PC-9 (cell line): ENCODE measurements at regions not wholly inside any gene's neighbourhood (a gene's known extent, or its start where the extent isn't known, plus 50 kb on each side); places are given as distances from the start of the nearest gene placed in this dataset.
"Not testable (repeated sequence)": the region's sequence is repeated elsewhere in the genome, so short reads cannot be mapped to it uniquely, and the experiment has no call there.

ENCODE experiments used
- BruUV-seq: library from RNA; stranded (reverse); fragments of 400-500 nt; replicated peaks from 2 replicates; lab custom pipeline; 2021; lab: Mats Ljungman, UMichigan
- CTCF ChIA-PET: fragments of 300-600 bp; sonication (Branson Sonifier 250); formaldehyde crosslinking; loops from one replicate; lab custom pipeline; 2022; ENCODE audit warnings: antibody characterized with exemption; lab: Charles Lee
- POLR2A ChIA-PET: fragments of 300-600 bp; sonication (Branson Sonifier 250); formaldehyde crosslinking; loops from one replicate; lab custom pipeline; 2022; ENCODE audit warnings: antibody characterized with exemption; ENCODE audit not compliant: unreplicated experiment; lab: Charles Lee
- DNase-seq, 2 experiments: peaks; one replicate each; pipeline versions ENCODE4 v3.0.0 to v3.0.0-alpha.2; 2015 to 2022; ENCODE audit warnings: mixed read lengths in 1 of 2
- H2AFZ ChIP-seq: fragments of 200-600 bp; sonication (generic); 2 replicates; pipeline ENCODE4 v1.8.1; 2017; ENCODE audit warnings: antibody characterized with exemption
- H3F3A ChIP-seq: fragments of 200-600 bp; sonication (generic); 2 replicates; pipeline ENCODE4 v1.8.1; 2017; ENCODE audit warnings: antibody characterized with exemption, mild to moderate bottlenecking, low read depth; ENCODE audit not compliant: insufficient read depth
- H3K27ac ChIP-seq: fragments of 200-600 bp; sonication (generic); 2 replicates; pipeline ENCODE4 v1.6.1; 2016; ENCODE audit warnings: mixed run types
- H3K27me3 ChIP-seq: fragments of 200-600 bp; sonication (generic); 2 replicates; pipeline ENCODE4 v1.6.1; 2016; ENCODE audit warnings: low read depth, mixed run types; ENCODE audit not compliant: insufficient read depth
- H3K36me3 ChIP-seq: fragments of 200-600 bp; sonication (generic); 2 replicates; pipeline ENCODE4 v1.6.1; 2016; ENCODE audit warnings: low read depth, mixed run types
- H3K4me1 ChIP-seq: fragments of 200-600 bp; sonication (generic); replicated peaks from 2 replicates; pipeline ENCODE4 v1.6.1; 2016; ENCODE audit warnings: mixed run types; ENCODE audit not compliant: insufficient read depth
- H3K4me2 ChIP-seq: fragments of 200-600 bp; sonication (generic); 2 replicates; pipeline ENCODE4 v1.6.1; 2017; ENCODE audit warnings: mixed run types
- H3K4me3 ChIP-seq: fragments of 200-600 bp; sonication (generic); 2 replicates; pipeline ENCODE4 v1.6.1; 2016; ENCODE audit warnings: mixed run types
- H3K79me2 ChIP-seq: fragments of 200-600 bp; sonication (generic); 2 replicates; pipeline ENCODE4 v1.6.1; 2017; ENCODE audit warnings: low read depth, mixed run types
- H3K9me2 ChIP-seq: fragments of 200-600 bp; sonication (generic); 2 replicates; pipeline ENCODE4 v1.8.1; 2017; ENCODE audit warnings: mild to moderate bottlenecking; ENCODE audit not compliant: insufficient read depth
- H3K9me3 ChIP-seq: fragments of 200-600 bp; sonication (generic); 2 replicates; pipeline ENCODE4 v1.8.1; 2016; ENCODE audit warnings: low read depth; ENCODE audit not compliant: insufficient read depth
- H4K20me1 ChIP-seq: fragments of 200-600 bp; sonication (generic); 2 replicates; pipeline ENCODE4 v1.8.1; 2017; ENCODE audit not compliant: insufficient read depth
- CTCF ChIP-seq: fragments of 200-600 bp; sonication (generic); conservative IDR thresholded peaks from 2 replicates; pipeline ENCODE4 v1.6.1; 2017; ENCODE audit warnings: mixed run types, antibody characterized with exemption, mild to moderate bottlenecking, moderate library complexity
- EZH2 ChIP-seq: fragments of 200-600 bp; sonication (generic); IDR thresholded peaks from 2 replicates; pipeline ENCODE4 v1.8.0; 2017; ENCODE audit warnings: antibody characterized with exemption, low read depth
- intact Hi-C: fragments of 100-400 bp; cut with micrococcal nuclease; formaldehyde crosslinking; loops from one replicate; pipeline ENCODE4 v1.10.0; 2022; ENCODE audit not compliant: unreplicated experiment

DNA sequence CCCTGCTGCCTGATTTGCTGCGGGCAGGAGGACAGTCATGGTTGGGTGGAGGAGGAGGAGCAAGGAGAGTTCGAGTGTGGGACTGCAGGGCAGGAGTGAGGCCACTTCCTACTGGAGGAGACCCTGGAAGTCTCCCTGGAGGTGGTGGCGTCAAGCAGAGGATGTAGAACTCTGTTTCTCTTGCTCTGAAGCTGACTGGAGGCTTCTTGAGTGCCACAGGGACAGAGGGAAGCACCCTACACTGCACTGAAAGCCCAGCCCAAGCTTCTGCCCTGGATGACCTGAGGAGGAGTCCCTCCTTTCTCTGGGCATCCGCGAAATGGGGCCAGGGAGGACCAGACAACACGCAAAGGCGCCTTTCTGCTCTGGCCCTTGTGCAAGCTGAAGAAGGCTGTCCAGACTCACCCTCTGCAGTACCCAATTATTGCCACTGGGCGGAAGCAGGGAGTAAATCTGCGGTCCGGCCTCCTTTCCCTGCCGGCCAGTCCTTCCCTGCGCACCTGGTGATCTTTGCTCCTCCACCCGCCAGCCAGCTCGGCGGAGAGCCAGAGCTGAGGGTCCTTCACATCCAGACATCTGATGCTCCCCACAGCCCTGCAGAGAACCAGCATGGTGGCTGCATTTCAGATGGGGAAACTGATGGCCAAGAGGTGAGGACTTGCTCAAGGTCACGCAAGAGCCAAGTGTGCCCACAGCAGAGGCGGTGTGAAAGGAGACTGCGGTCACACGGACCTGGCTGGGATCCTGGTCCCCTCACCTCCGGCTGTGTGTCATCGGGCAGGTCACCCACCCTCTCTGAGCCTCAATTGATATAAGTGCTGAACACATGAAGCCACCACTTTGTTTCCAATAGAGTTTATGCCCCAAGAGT is 207.1 kb downstream of the TBC1D2B start:
- Histone ChIP-seq H4K20me1 (no peaks in the 10 kb centered on the region), H3K9me3 (no peaks in the 10 kb centered on the region), H3K4me1 (peaks cover 2% of the 10 kb centered on the region; the same call in 1 of the 2 replicates), H3K79me2 (no peaks in the 10 kb centered on the region), H3K27ac (no peak overlapping the region), H3K4me2 (no peak overlapping the region), H3K36me3 (no peaks in the 10 kb centered on the region), H3K4me3 (no peak overlapping the region), H3K27me3 (peaks cover 7% of the 10 kb centered on the region; the same call in 1 of the 2 replicates), H3F3A (0 out of 2 replicates have a peak, but pooled peaks cover 3% of the 10 kb centered on the region), H2AFZ (no peak overlapping the region), H3K9me2 (no peaks in the 10 kb centered on the region)
- POLR2A ChIA-PET = no interaction called here
- intact Hi-C loops = no loop called here
- peak; percentile 45 to 79 for DNase-seq
- BruUV-seq = no TSS peak
- CTCF ChIA-PET = no interaction called here
- peak; percentile 81 for TF ChIP-seq CTCF
- no peak for TF ChIP-seq EZH2

DNA sequence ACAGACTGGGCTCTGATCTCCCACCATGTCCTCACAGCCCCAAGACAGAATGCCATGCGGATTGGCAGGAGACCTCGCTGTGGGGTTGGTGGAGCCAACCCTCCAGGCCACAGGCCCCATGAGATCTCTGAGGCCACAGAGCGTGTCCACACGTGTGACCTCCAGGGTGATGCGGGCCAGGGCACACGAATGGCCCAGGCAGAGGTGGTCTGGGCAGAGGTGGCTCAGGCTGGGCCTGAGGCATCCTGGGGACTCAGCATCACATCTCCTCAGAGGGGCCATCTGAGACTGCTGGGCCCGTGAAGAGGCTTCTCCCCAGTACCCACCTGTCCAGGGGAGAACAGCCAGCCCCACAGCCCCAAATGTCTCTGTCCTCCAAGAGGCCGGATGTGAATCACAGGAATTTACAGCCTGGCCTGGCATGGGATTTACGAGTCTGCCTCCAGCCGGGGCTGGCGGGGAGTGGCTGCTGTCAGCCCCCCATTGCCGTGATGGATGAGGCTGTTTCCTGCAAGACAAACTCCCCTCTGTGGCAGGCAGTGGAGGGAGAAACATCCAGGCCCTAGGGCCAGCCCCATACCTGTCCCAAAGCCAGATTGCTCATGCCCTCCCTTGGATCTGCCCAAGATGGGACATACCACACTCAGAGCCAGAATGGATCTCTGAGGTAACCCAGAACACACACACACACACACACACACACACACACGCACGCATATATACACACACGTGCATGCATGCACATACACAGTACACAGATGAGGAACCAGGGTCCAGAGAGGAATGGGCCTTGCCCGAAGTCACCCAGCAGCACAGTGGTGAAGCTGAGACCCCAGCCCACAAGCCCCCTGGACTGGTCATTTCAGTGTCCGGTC is 208.3 kb downstream of the TBC1D2B start:
- no peaks in the 10 kb centered on the region for H3K36me3 ChIP-seq
- H3K27ac ChIP-seq = no peak overlapping the region
- H3F3A ChIP-seq = no peaks in the 10 kb centered on the region
- CTCF ChIA-PET = no interaction called here
- H3K4me1 ChIP-seq = no peaks in the 10 kb centered on the region
- DNase-seq = no peak
- intact Hi-C loops = no loop called here
- no peaks in the 10 kb centered on the region for H3K9me2 ChIP-seq
- no peaks in the 10 kb centered on the region for H3K79me2 ChIP-seq
- TF ChIP-seq EZH2 = no peak
- no peak for TF ChIP-seq CTCF
- no peaks in the 10 kb centered on the region for H4K20me1 ChIP-seq
- POLR2A ChIA-PET = no interaction called here
- H3K4me2 ChIP-seq = no peak overlapping the region
- BruUV-seq = no TSS peak
- H3K4me3 ChIP-seq = no peak overlapping the region
- peaks cover 7% of the 10 kb centered on the region; the same call in 1 of the 2 replicates for H3K27me3 ChIP-seq
- H2AFZ ChIP-seq = no peak overlapping the region
- no peaks in the 10 kb centered on the region for H3K9me3 ChIP-seq

- H3K9me2 ChIP-seq, H3K4me1 ChIP-seq, BruUV-seq, H2AFZ ChIP-seq, H4K20me1 ChIP-seq, POLR2A ChIA-PET, DNase-seq, H3K27ac ChIP-seq, H3K9me3 ChIP-seq, H3K79me2 ChIP-seq, H3F3A ChIP-seq, H3K4me2 ChIP-seq, intact Hi-C loops, H3K36me3 ChIP-seq, H3K4me3 ChIP-seq, CTCF ChIA-PET: not testable (repeated sequence)
- peaks cover 18% of the 10 kb centered on the region for H3K27me3 ChIP-seq
Measured at GRCh38 chr15:77868048-77868629, 209.4 kb downstream of the TBC1D2B start.
